Ammon's horn (tissue), 1 donor: ENCODE measurements at regions not wholly inside any gene's neighbourhood (a gene's known extent, or its start where the extent isn't known, plus 50 kb on each side); places are given as distances from the start of the nearest gene placed in this dataset.

Experiments
- DNase-seq: peaks from one replicate; pipeline ENCODE4 v3.0.0-alpha.2; 2016; ENCODE audit warnings: low spot score

- peak; percentile 22 for DNase-seq
Observed at GRCh38 chr13:106234636-106235035, 300.8 kb downstream of the EFNB2 start.

- no peak for DNase-seq
Observed at GRCh38 chr13:106233134-106233735, 302.2 kb downstream of the EFNB2 start.

GRCh38 chr13:106232681-106233080 is 302.8 kb downstream of the EFNB2 start:
- DNase-seq = peak; percentile 49

- DNase-seq = no peak
Observed at GRCh38 chr13:106230450-106230849, 305.0 kb downstream of the EFNB2 start.

- no peak for DNase-seq
Observed at GRCh38 chr13:106225126-106225525, 310.3 kb downstream of the EFNB2 start.

- DNase-seq = no peak
Observed at GRCh38 chr13:106220211-106220610, 315.3 kb downstream of the EFNB2 start.

GRCh38 chr13:106213028-106213757 is 322.3 kb downstream of the EFNB2 start:
- no peak for DNase-seq

- peak; percentile 4 for DNase-seq
Observed at GRCh38 chr13:106212386-106213010, 323.0 kb downstream of the EFNB2 start.

- no peak for DNase-seq
Observed at GRCh38 chr13:106210324-106210723, 325.1 kb downstream of the EFNB2 start.

- DNase-seq = no peak
Observed at GRCh38 chr13:106205871-106206270, 329.6 kb downstream of the EFNB2 start.

GRCh38 chr13:106197496-106197895 is 338.0 kb downstream of the EFNB2 start:
- no peak for DNase-seq

- no peak for DNase-seq
Observed at GRCh38 chr13:106187501-106188095, 347.9 kb downstream of the EFNB2 start.

GRCh38 chr13:106187101-106187500 is 348.4 kb downstream of the EFNB2 start:
- DNase-seq = no peak

- DNase-seq = no peak
Observed at GRCh38 chr13:106186366-106187030, 349.0 kb downstream of the EFNB2 start.

- DNase-seq = no peak
Observed at GRCh38 chr13:106184790-106185189, 350.7 kb downstream of the EFNB2 start.

- DNase-seq = no peak
Observed at GRCh38 chr13:106183410-106184065, 351.9 kb downstream of the EFNB2 start.

- DNase-seq = no peak
Observed at GRCh38 chr13:106182404-106182803, 353.1 kb downstream of the EFNB2 start.

- DNase-seq = no peak
Observed at GRCh38 chr13:106178816-106179215, 356.6 kb downstream of the EFNB2 start.

GRCh38 chr13:106177146-106177545 is 358.3 kb downstream of the EFNB2 start:
- DNase-seq = no peak

- DNase-seq = no peak
Observed at GRCh38 chr13:106176117-106176516, 359.3 kb downstream of the EFNB2 start.

GRCh38 chr13:106173891-106174610 is 361.4 kb downstream of the EFNB2 start:
- no peak for DNase-seq
